ENCODE measurements at regions not wholly inside any gene's neighbourhood (a gene's known extent, or its start where the extent isn't known, plus 50 kb on each side); places are given as distances from the start of the nearest gene placed in this dataset.

GRCh38 chr1:185368313-185368855 is 51.3 kb upstream of the IVNS1ABP start:
- TF ChIP-seq, protein P1, sequence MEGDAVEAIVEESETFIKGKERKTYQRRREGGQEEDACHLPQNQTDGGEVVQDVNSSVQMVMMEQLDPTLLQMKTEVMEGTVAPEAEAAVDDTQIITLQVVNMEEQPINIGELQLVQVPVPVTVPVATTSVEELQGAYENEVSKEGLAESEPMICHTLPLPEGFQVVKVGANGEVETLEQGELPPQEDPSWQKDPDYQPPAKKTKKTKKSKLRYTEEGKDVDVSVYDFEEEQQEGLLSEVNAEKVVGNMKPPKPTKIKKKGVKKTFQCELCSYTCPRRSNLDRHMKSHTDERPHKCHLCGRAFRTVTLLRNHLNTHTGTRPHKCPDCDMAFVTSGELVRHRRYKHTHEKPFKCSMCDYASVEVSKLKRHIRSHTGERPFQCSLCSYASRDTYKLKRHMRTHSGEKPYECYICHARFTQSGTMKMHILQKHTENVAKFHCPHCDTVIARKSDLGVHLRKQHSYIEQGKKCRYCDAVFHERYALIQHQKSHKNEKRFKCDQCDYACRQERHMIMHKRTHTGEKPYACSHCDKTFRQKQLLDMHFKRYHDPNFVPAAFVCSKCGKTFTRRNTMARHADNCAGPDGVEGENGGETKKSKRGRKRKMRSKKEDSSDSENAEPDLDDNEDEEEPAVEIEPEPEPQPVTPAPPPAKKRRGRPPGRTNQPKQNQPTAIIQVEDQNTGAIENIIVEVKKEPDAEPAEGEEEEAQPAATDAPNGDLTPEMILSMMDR (IDR thresholded peaks at IDR 0.05), result no peak
- TF ChIP-seq POLR2A (IDR thresholded peaks at IDR 0.05), result no peak
